Hematopoietic multipotent progenitor cell treated with erythropoietin and hydrocortisone succinate and interleukin-3 and kit ligand, for 6 days (in vitro differentiated cells): ENCODE measurements at regions not wholly inside any gene's neighbourhood (a gene's known extent, or its start where the extent isn't known, plus 50 kb on each side); places are given as distances from the start of the nearest gene placed in this dataset.
"Not testable (repeated sequence)": the region's sequence is repeated elsewhere in the genome, so short reads cannot be mapped to it uniquely, and the experiment has no call there.

Experiments
- DNase-seq: peaks from one replicate; pipeline ENCODE4 v3.0.0-alpha.2; 2015

GRCh38 chr7:63748571-63749302 lies 249.9 kb upstream of the ZNF722 start:
- not testable (repeated sequence) for DNase-seq

GRCh38 chr7:63752446-63752845 lies 246.2 kb upstream of the ZNF722 start:
- not testable (repeated sequence) for DNase-seq

GRCh38 chr7:63753160-63753559 lies 245.5 kb upstream of the ZNF722 start:
- DNase-seq: not testable (repeated sequence)

- not testable (repeated sequence) for DNase-seq
Measured at GRCh38 chr7:63760202-63760601, 238.4 kb upstream of the ZNF722 start.

GRCh38 chr7:63765541-63765940 lies 233.1 kb upstream of the ZNF722 start:
- not testable (repeated sequence) for DNase-seq

- not testable (repeated sequence) for DNase-seq
Measured at GRCh38 chr7:63766197-63766596, 232.5 kb upstream of the ZNF722 start.

GRCh38 chr7:63770162-63770561 lies 228.5 kb upstream of the ZNF722 start:
- not testable (repeated sequence) for DNase-seq

- not testable (repeated sequence) for DNase-seq
Measured at GRCh38 chr7:63771389-63772085, 227.1 kb upstream of the ZNF722 start.

GRCh38 chr7:63789378-63790176 lies 209.1 kb upstream of the ZNF722 start:
- peak; percentile 0 for DNase-seq

- DNase-seq: not testable (repeated sequence)
Measured at GRCh38 chr7:63790177-63790763, 208.4 kb upstream of the ZNF722 start.
